Gastroesophageal sphincter (tissue), 4 donors: ENCODE measurements at regions not wholly inside any gene's neighbourhood (a gene's known extent, or its start where the extent isn't known, plus 50 kb on each side); places are given as distances from the start of the nearest gene placed in this dataset.

Experiments
- ATAC-seq: fragments of 150-250 bp; one replicate; pipeline ENCODE4 v1.9.1; 2016; ENCODE audit warnings: mild to moderate bottlenecking, moderate library complexity
- H3K27ac ChIP-seq, 4 donors: fragments of 200-600 bp; sonication (generic) in 3 of 4; 1 replicate in 3 of 4; 2 replicates in 1 of 4; pipeline ENCODE4 v1.5.1; 2016 to 2019
- H3K27me3 ChIP-seq: fragments of 200-600 bp; sonication (generic); one replicate; pipeline ENCODE4 v1.5.1; 2019
- H3K36me3 ChIP-seq, 2 donors: fragments of 200-600 bp; sonication (generic); one replicate each; pipeline ENCODE4 v1.5.1; 2019; ENCODE audit warnings: control low read depth in 1 of 2
- H3K4me1 ChIP-seq, 3 donors: fragments of 200-600 bp; sonication (generic); 1 replicate in 2 of 3; 2 replicates in 1 of 3; pipeline ENCODE4 v1.5.1; 2016 to 2019; ENCODE audit warnings: control low read depth in 2 of 3
- H3K4me3 ChIP-seq, 2 donors: fragments of 200-600 bp; sonication (generic); one replicate each; pipeline ENCODE4 v1.5.1; 2019; ENCODE audit warnings: mild to moderate bottlenecking in 1 of 2, moderate library complexity in 1 of 2
- H3K9me3 ChIP-seq, 3 donors: fragments of 200-600 bp; sonication (generic); one replicate each; pipeline ENCODE4 v1.5.1; 2017 to 2019; ENCODE audit warnings: control low read depth in 2 of 3
- CTCF ChIP-seq, 4 experiments: fragments of 200-600 bp in 2 of 4; fragments of 450-650 bp in 2 of 4; sonication (generic) in 1 of 4; IDR thresholded peaks; one replicate each; pipeline ENCODE4 v1.5.1; 2017 to 2019; ENCODE audit warnings: antibody characterized with exemption in 4 of 4, mild to moderate bottlenecking in 2 of 4, moderate library complexity in 2 of 4
- EP300 ChIP-seq: sonication (generic); formaldehyde crosslinking; IDR thresholded peaks from one replicate; pipeline ENCODE4 v1.6.1; 2017; ENCODE audit warnings: antibody characterized with exemption, mild to moderate bottlenecking
- POLR2A ChIP-seq, 2 donors: fragments of 450-650 bp; IDR thresholded peaks; one replicate each; pipeline ENCODE4 v1.6.1; 2017; ENCODE audit warnings: antibody characterized with exemption in 2 of 2, mild to moderate bottlenecking in 2 of 2, moderate library complexity in 1 of 2
- POLR2AphosphoS5 ChIP-seq: sonication (generic); formaldehyde crosslinking; IDR thresholded peaks from one replicate; pipeline ENCODE4 v1.6.1; 2017; ENCODE audit warnings: antibody characterized with exemption
- WGBS, 2 donors: methylation state at CpG; one replicate each; pipeline ENCODE4 v1.1.5; 2018; ENCODE audit warnings: low coverage in 1 of 2; 5-methylcytosine and 5-hydroxymethylcytosine counted together
- small RNA-seq, 4 donors: library from RNA; depleted of rRNA; stranded (forward); fragments of <200 nt; gene quantifications; one replicate each; pipeline ENCODE3, GENCODE V24; 2016

GRCh38 chr10:107232013-107232412 is 67.5 kb upstream of the SORCS1 start:
- H3K9me3 ChIP-seq = no peaks in the 10 kb centered on the region
- H3K27me3 ChIP-seq = no peaks in the 10 kb centered on the region
- WGBS, 2 donors = 60 to 64% methylated on average over 2 of the region's 2 CpGs

GRCh38 chr10:107230887-107231286 is 66.4 kb upstream of the SORCS1 start:
- TF ChIP-seq POLR2A (IDR thresholded peaks at IDR 0.05) (no peak), CTCF (IDR thresholded peaks at IDR 0.05) (no peak), POLR2AphosphoS5 (no peak), EP300 (no peak)
- Histone ChIP-seq H3K9me3 (no peaks in the 10 kb centered on the region), H3K27ac (no peak overlapping the region), H3K4me3 (no peak overlapping the region), H3K27me3 (no peaks in the 10 kb centered on the region), H3K4me1 (no peaks in the 10 kb centered on the region), H3K36me3 (no peaks in the 10 kb centered on the region)
- 66 to 72% methylated on average over 2 to 4 of the region's 4 CpGs for WGBS, 2 donors
- no peak for ATAC-seq

More at GRCh38 chr10:107232013-107232412, 67.5 kb upstream of the SORCS1 start:
- no peak for ATAC-seq
- Histone ChIP-seq H3K36me3 (no peaks in the 10 kb centered on the region), H3K4me1 (no peaks in the 10 kb centered on the region), H3K4me3 (no peak overlapping the region), H3K27ac (no peak overlapping the region)
- no peak for TF ChIP-seq EP300
- no peak for TF ChIP-seq CTCF (IDR thresholded peaks at IDR 0.05)
- no peak for TF ChIP-seq POLR2A (IDR thresholded peaks at IDR 0.05)
- TF ChIP-seq POLR2AphosphoS5 = no peak

- ATAC-seq = no peak
- H3K36me3 ChIP-seq = no peaks in the 10 kb centered on the region
- no peak overlapping the region for H3K4me3 ChIP-seq
- H3K27me3 ChIP-seq = no peaks in the 10 kb centered on the region
- H3K4me1 ChIP-seq = no peaks in the 10 kb centered on the region
- H3K27ac ChIP-seq = no peak overlapping the region
- H3K9me3 ChIP-seq = no peaks in the 10 kb centered on the region
- 75 to 92% methylated on average over 1 of the region's 1 CpG for WGBS, 2 donors
- TF ChIP-seq CTCF (IDR thresholded peaks at IDR 0.05) (no peak), EP300 (no peak), POLR2A (IDR thresholded peaks at IDR 0.05) (no peak), POLR2AphosphoS5 (no peak)
Observed at GRCh38 chr10:107215681-107216080, 51.2 kb upstream of the SORCS1 start.

Small RNA genes in the stretch of these regions (small RNA-seq; reads per million reads assigned to genes)
- gene AL390123.1 (0 reads per million in 4 donors), gene RNA5SP326 (0 reads per million in 4 donors), gene RNU5B-6P (0 reads per million in 4 donors), gene RNU6-839P (0 reads per million in 4 donors)
